ENCODE measurements at regions not wholly inside any gene's neighbourhood (a gene's known extent, or its start where the extent isn't known, plus 50 kb on each side); places are given as distances from the start of the nearest gene placed in this dataset.

DNA sequence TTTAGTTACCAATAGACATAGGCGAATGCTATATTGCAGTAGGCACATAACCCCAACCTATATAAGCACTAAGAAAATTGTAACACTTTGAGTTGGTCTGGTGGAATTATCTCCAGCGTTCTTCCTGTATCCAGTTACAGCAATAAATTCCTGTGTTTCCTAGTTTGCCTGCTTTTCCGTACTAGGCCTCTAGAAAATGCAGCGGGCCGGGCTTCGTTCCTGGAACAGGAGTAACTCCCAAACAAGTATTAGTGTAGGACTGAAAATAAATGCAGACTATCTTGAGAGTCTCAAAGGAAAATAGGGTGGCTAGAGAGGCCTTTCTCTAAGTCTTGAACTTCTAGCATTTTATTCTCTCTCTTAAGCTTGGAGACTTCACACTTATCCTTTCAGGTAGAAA lies 159.8 kb downstream of the OR13H1 start:
- Mint-ChIP-seq H3K9me3 (ENCODE audit: unreplicated experiment) (no peaks in the 10 kb centered on the region), H3K36me3 (ENCODE audit: insufficient read depth, unreplicated experiment) (no peaks in the 10 kb centered on the region), H3K4me1 (ENCODE audit: insufficient read depth, unreplicated experiment) (no peaks in the 10 kb centered on the region), H3K27ac (ENCODE audit: low read depth, unreplicated experiment) (no peak overlapping the region), H3K27me3 (ENCODE audit: insufficient read depth, unreplicated experiment) (no peaks in the 10 kb centered on the region), H3K4me3 (ENCODE audit: unreplicated experiment) (peak overlapping the region; percentile 77)
- intact Hi-C loops (cut with micrococcal nuclease): loop anchor here (1.0 to 2.0 kb wide), 2 partner anchors 79 to 114 kb away; no protein-coding TSS in a partner anchor
- TF ChIP-seq, protein P1, sequence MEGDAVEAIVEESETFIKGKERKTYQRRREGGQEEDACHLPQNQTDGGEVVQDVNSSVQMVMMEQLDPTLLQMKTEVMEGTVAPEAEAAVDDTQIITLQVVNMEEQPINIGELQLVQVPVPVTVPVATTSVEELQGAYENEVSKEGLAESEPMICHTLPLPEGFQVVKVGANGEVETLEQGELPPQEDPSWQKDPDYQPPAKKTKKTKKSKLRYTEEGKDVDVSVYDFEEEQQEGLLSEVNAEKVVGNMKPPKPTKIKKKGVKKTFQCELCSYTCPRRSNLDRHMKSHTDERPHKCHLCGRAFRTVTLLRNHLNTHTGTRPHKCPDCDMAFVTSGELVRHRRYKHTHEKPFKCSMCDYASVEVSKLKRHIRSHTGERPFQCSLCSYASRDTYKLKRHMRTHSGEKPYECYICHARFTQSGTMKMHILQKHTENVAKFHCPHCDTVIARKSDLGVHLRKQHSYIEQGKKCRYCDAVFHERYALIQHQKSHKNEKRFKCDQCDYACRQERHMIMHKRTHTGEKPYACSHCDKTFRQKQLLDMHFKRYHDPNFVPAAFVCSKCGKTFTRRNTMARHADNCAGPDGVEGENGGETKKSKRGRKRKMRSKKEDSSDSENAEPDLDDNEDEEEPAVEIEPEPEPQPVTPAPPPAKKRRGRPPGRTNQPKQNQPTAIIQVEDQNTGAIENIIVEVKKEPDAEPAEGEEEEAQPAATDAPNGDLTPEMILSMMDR (IDR thresholded peaks at IDR 0.05; ENCODE audit: unreplicated experiment): no peak
- DNase-seq (ENCODE audit: unreplicated experiment): no peak
- CTCF ChIA-PET: interaction anchor here (0.5 to 2.3 kb wide), 3 partner anchors 25 to 60 kb away, joined by 3 to 10 read pairs (median 3); no protein-coding TSS in a partner anchor
- POLR2A ChIA-PET: interaction anchor here (0.9 to 3.5 kb wide), 3 partner anchors 43 to 80 kb away, joined by 3 to 16 read pairs (median 5); no protein-coding TSS in a partner anchor
- BruUV-seq (replicated peaks): no TSS peak

DNA sequence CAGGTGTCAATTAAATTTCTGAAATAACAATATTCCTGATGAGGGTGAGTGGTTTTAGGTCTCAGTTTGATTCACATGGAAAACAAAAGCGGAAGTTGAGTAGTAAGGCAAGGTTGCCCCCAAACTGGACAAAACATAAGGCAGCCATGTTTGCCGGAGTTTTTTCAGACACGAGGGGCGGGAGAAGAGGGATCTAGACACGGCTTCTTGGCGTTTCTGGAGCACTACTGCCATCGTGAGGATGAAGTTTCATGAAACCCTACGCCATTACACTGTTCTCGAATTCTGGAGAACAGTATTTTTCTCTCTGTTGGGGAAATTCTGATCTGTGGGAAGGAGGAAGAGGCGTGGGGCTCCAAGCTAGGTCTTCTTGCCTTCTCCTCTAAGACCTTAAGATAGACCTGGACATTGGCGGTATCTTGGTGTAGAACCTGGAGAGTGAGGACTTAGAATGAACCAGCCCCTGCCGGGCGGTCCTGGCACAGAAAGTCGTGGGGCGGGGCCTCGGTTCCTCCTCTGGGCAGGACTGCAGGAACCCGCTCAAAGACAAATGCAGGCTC lies 160.3 kb downstream of the OR13H1 start:
- Mint-ChIP-seq H3K27ac (ENCODE audit: low read depth, unreplicated experiment) (peak overlapping the region; percentile 20), H3K4me1 (ENCODE audit: insufficient read depth, unreplicated experiment) (no peaks in the 10 kb centered on the region), H3K36me3 (ENCODE audit: insufficient read depth, unreplicated experiment) (no peaks in the 10 kb centered on the region), H3K27me3 (ENCODE audit: insufficient read depth, unreplicated experiment) (no peaks in the 10 kb centered on the region), H3K9me3 (ENCODE audit: unreplicated experiment) (no peaks in the 10 kb centered on the region), H3K4me3 (ENCODE audit: unreplicated experiment) (peak overlapping the region; percentile 77)
- CTCF ChIA-PET: interaction anchor here (0.6 to 2.3 kb wide), 5 partner anchors 16 to 1398 kb away, joined by 3 to 10 read pairs (median 4); no protein-coding TSS in a partner anchor
- no TSS peak for BruUV-seq (replicated peaks)
- POLR2A ChIA-PET: interaction anchor here (0.6 to 3.5 kb wide), 5 partner anchors 42 to 106 kb away, joined by 3 to 16 read pairs (median 5); no protein-coding TSS in a partner anchor
- TF ChIP-seq, protein P1 (IDR thresholded peaks at IDR 0.05; ENCODE audit: unreplicated experiment): peak; percentile 87
- peak; percentile 96 for DNase-seq (ENCODE audit: unreplicated experiment)
- intact Hi-C loops (cut with micrococcal nuclease): loop anchor here (1.0 to 2.0 kb wide), 2 partner anchors 79 to 113 kb away; no protein-coding TSS in a partner anchor

DNA sequence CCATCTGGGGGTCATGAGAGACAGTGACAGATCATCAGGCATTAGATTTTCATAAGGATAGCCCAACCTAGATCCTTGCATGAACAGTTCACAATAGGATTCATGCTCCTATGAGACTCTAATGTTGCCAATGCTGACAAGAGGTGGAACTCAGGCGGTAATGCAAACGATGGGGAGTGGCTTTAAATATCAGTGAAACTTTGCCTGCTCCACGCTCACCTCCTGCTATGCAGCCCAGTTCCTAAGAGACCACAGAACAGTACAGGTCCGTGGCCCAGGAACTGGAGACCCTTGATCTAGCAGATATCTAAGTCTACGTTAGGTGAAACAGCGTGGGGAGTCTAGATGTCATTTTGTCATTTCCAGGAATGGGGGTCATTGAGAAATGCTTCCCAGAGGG lies 165.7 kb downstream of the OR13H1 start:
- ChIA-PET POLR2A (interaction anchor here (1.0 kb wide), 1 partner anchor 53 kb away, joined by 3 read pairs; no protein-coding TSS in a partner anchor), CTCF (interaction anchor here (1.2 to 4.2 kb wide), 4 partner anchors 22 to 78 kb away, joined by 3 to 22 read pairs (median 4); no protein-coding TSS in a partner anchor)
- DNase-seq (ENCODE audit: unreplicated experiment): no peak
- Mint-ChIP-seq H3K4me1 (ENCODE audit: insufficient read depth, unreplicated experiment) (peaks cover 8% of the 10 kb centered on the region), H3K27me3 (ENCODE audit: insufficient read depth, unreplicated experiment) (peaks cover 22% of the 10 kb centered on the region), H3K9me3 (ENCODE audit: unreplicated experiment) (no peaks in the 10 kb centered on the region), H3K27ac (ENCODE audit: low read depth, unreplicated experiment) (no peak overlapping the region), H3K36me3 (ENCODE audit: insufficient read depth, unreplicated experiment) (no peaks in the 10 kb centered on the region), H3K4me3 (ENCODE audit: unreplicated experiment) (no peak overlapping the region)
- intact Hi-C loops (cut with micrococcal nuclease): no loop called here
- TF ChIP-seq, protein P1 (IDR thresholded peaks at IDR 0.05; ENCODE audit: unreplicated experiment): no peak
- no TSS peak for BruUV-seq (replicated peaks)

DNA sequence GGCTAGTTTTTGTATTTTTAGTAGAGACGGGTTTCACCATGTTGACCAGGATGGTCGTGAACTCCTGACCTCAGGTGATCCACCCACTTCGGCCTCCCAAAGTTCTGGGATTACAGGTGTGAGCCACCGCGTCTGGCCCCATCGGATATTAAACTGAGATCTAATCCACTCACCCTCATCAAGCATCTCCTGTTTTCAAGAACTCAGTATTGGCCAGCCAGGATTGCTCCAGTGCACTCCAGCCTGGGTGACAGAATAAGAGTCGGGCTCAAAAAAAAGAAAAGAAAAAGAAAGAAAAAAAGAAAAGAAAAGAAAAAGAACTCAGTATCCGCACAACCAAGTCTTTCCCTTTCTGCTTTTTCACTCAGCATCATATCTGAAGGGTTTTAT lies 167.6 kb downstream of the OR13H1 start:
- CTCF ChIA-PET: interaction anchor here (0.6 to 4.2 kb wide), 4 partner anchors 35 to 1614 kb away, joined by 3 to 22 read pairs (median 3); no protein-coding TSS in a partner anchor

More for the DNA sequence above, 167.6 kb downstream of the OR13H1 start:
- no peaks in the 10 kb centered on the region for H3K9me3 Mint-ChIP-seq (ENCODE audit: unreplicated experiment)
- H3K36me3 Mint-ChIP-seq (ENCODE audit: insufficient read depth, unreplicated experiment): no peaks in the 10 kb centered on the region
- H3K27me3 Mint-ChIP-seq (ENCODE audit: insufficient read depth, unreplicated experiment): peaks cover 26% of the 10 kb centered on the region
- no peak overlapping the region for H3K27ac Mint-ChIP-seq (ENCODE audit: low read depth, unreplicated experiment)
- TF ChIP-seq, protein P1 (IDR thresholded peaks at IDR 0.05; ENCODE audit: unreplicated experiment): no peak
- H3K4me1 Mint-ChIP-seq (ENCODE audit: insufficient read depth, unreplicated experiment): peaks cover 8% of the 10 kb centered on the region
- no peak for DNase-seq (ENCODE audit: unreplicated experiment)
- no TSS peak for BruUV-seq (replicated peaks)
- POLR2A ChIA-PET: interaction anchor here (0.8 to 1.5 kb wide), 2 partner anchors 35 to 81 kb away, joined by 3 to 5 read pairs; no protein-coding TSS in a partner anchor
- H3K4me3 Mint-ChIP-seq (ENCODE audit: unreplicated experiment): peak overlapping the region; percentile 67
- intact Hi-C loops (cut with micrococcal nuclease): loop anchor here (1.0 to 10.0 kb wide), 7 partner anchors 17 to 1961 kb away; partner anchors contain the start of gene RAP2C

All from MCF 10A (cell line).